Body of pancreas (tissue), 4 donors: ENCODE measurements at regions not wholly inside any gene's neighbourhood (a gene's known extent, or its start where the extent isn't known, plus 50 kb on each side); places are given as distances from the start of the nearest gene placed in this dataset.

Experiments
- POLR2A ChIP-seq, 3 donors: fragments of 450-650 bp; IDR thresholded peaks; one replicate each; pipeline ENCODE4 v1.6.1; 2016; ENCODE audit warnings: antibody characterized with exemption in 3 of 3, mild to moderate bottlenecking in 2 of 3
- TF ChIP-seq, protein P1 (sequence below), 7 experiments: fragments of 450-650 bp in 4 of 7; fragments of 200-600 bp in 3 of 7; sonication (generic) in 3 of 7; IDR thresholded peaks; one replicate each; pipeline ENCODE4 v1.5.1; 2016 to 2019; ENCODE audit warnings: antibody characterized with exemption in 7 of 7

DNA sequence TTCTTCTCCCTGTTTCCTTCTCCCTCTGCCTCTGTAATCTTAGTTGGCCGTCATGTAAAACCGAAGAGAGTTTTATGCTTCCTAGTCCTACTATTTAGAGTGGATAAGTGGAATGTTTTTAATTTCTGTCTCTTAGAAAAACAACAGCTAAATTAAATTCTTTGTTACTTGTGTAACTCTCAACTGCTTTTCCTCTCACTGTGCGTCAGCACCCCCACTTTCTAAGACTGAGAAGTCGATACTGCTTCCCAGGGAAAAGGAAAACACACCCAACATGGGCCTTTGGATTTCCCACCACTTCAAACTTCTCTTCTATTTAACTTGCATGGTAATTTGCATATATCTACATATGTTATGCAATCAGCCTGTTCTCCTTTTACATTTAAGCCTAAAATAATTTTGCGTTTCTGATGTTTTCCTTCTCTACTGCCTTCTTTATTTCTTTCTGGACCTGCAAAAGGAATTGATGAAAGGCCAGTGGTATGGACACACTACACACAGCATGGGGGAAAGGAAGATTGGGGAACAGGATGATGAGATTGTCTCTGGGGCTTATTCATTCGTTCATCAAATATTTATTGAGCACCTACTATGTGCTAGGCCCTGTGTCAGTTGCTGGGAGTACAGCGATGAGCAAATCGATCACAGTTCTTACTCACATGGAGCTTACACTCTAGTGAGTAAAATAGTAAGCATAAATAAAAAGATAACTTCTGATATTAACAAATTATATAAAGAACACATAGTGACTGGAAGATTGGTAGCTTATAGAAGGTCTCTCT is 52.5 kb upstream of the CTNNA1 start:
- no peak for TF ChIP-seq POLR2A (IDR thresholded peaks at IDR 0.05)
- TF ChIP-seq, protein P1, sequence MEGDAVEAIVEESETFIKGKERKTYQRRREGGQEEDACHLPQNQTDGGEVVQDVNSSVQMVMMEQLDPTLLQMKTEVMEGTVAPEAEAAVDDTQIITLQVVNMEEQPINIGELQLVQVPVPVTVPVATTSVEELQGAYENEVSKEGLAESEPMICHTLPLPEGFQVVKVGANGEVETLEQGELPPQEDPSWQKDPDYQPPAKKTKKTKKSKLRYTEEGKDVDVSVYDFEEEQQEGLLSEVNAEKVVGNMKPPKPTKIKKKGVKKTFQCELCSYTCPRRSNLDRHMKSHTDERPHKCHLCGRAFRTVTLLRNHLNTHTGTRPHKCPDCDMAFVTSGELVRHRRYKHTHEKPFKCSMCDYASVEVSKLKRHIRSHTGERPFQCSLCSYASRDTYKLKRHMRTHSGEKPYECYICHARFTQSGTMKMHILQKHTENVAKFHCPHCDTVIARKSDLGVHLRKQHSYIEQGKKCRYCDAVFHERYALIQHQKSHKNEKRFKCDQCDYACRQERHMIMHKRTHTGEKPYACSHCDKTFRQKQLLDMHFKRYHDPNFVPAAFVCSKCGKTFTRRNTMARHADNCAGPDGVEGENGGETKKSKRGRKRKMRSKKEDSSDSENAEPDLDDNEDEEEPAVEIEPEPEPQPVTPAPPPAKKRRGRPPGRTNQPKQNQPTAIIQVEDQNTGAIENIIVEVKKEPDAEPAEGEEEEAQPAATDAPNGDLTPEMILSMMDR (IDR thresholded peaks at IDR 0.05) = no peak
